GM12878 (cell line): ENCODE measurements at regions not wholly inside any gene's neighbourhood (a gene's known extent, or its start where the extent isn't known, plus 50 kb on each side); places are given as distances from the start of the nearest gene placed in this dataset.
A peak's percentile ranks its signal among the peaks of the same experiment; 100 is the strongest.

Experiments used
- FOS ChIP-seq: IDR thresholded peaks from 3 replicates; pipeline ENCODE4 v1.6.1; 2011; ENCODE audit warnings: borderline replicate concordance; ENCODE audit not compliant: insufficient read length; ENCODE audit errors: extremely low read depth
- MEF2B ChIP-seq: fragments of 450-650 bp; IDR thresholded peaks from 2 replicates; pipeline ENCODE4 v1.6.1; 2018; ENCODE audit warnings: mild to moderate bottlenecking, moderate library complexity; ENCODE audit not compliant: partially characterized antibody, poor library complexity, severe bottlenecking
- MLLT1 ChIP-seq: fragments of 450-650 bp; IDR thresholded peaks from 2 replicates; pipeline ENCODE4 v1.6.1; 2016; ENCODE audit warnings: mild to moderate bottlenecking
- MTA3 ChIP-seq: IDR thresholded peaks from 2 replicates; pipeline ENCODE4 v1.6.1; 2012; ENCODE audit warnings: low read length, inconsistent platforms, borderline replicate concordance
- RELA ChIP-seq: fragments of 450-650 bp; IDR thresholded peaks from 2 replicates; pipeline ENCODE4 v1.8.0; 2014; ENCODE audit warnings: borderline replicate concordance; ENCODE audit not compliant: partially characterized antibody
- SMAD5 ChIP-seq: IDR thresholded peaks from 2 replicates; pipeline ENCODE4 v1.6.1; 2016; ENCODE audit warnings: antibody characterized with exemption, low read depth
- ZBTB4 ChIP-seq: fragments of 450-650 bp; formaldehyde crosslinking; IDR thresholded peaks from 2 replicates; pipeline ENCODE4 v1.4.0; 2022; ENCODE audit warnings: mild to moderate bottlenecking, moderate library complexity
- TF ChIP-seq, protein P1 (sequence below): fragments of 450-650 bp; formaldehyde crosslinking; IDR thresholded peaks from 2 replicates; pipeline ENCODE4 v1.4.0; 2020; ENCODE audit warnings: mild to moderate bottlenecking, moderate library complexity
- TF ChIP-seq, protein P2 (sequence below): fragments of 450-650 bp; IDR thresholded peaks from 2 replicates; pipeline ENCODE4 v1.6.1; 2014; ENCODE audit warnings: mild to moderate bottlenecking
- TF ChIP-seq, protein P3 (sequence below): fragments of 450-650 bp; IDR thresholded peaks from 2 replicates; pipeline ENCODE4 v1.6.1; 2018; ENCODE audit warnings: mild to moderate bottlenecking, low read depth, moderate library complexity; ENCODE audit not compliant: partially characterized antibody

DNA sequence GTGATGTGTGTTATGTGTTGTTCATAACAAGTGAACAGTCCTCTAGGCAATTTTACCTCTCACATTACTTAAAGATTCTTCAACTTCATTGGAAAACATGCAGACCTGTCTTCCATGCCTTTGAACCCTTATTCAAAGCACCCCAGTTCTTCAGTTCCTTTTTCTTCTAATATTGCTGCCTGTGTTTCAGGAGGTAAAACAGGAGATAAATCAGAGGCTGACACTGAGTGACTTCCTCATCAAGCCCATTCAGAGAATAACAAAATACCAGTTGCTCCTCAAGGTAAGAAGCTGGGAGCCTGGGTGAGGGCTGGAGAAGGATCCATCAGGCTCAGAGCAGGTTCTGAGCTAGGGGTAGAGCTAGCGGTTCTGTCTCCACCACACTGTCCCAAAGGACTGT is 71.1 kb upstream of the UMPS start (continued):
- TF ChIP-seq FOS (no peak), MTA3 (no peak), RELA (no peak), MLLT1 (no peak), ZBTB4 (no peak), SMAD5 (no peak), MEF2B (peak; percentile 63)
- TF ChIP-seq, protein P1, sequence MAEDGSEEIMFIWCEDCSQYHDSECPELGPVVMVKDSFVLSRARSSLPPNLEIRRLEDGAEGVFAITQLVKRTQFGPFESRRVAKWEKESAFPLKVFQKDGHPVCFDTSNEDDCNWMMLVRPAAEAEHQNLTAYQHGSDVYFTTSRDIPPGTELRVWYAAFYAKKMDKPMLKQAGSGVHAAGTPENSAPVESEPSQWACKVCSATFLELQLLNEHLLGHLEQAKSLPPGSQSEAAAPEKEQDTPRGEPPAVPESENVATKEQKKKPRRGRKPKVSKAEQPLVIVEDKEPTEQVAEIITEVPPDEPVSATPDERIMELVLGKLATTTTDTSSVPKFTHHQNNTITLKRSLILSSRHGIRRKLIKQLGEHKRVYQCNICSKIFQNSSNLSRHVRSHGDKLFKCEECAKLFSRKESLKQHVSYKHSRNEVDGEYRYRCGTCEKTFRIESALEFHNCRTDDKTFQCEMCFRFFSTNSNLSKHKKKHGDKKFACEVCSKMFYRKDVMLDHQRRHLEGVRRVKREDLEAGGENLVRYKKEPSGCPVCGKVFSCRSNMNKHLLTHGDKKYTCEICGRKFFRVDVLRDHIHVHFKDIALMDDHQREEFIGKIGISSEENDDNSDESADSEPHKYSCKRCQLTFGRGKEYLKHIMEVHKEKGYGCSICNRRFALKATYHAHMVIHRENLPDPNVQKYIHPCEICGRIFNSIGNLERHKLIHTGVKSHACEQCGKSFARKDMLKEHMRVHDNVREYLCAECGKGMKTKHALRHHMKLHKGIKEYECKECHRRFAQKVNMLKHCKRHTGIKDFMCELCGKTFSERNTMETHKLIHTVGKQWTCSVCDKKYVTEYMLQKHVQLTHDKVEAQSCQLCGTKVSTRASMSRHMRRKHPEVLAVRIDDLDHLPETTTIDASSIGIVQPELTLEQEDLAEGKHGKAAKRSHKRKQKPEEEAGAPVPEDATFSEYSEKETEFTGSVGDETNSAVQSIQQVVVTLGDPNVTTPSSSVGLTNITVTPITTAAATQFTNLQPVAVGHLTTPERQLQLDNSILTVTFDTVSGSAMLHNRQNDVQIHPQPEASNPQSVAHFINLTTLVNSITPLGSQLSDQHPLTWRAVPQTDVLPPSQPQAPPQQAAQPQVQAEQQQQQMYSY (CRISPR knock-in tag): no peak
- TF ChIP-seq, protein P2, sequence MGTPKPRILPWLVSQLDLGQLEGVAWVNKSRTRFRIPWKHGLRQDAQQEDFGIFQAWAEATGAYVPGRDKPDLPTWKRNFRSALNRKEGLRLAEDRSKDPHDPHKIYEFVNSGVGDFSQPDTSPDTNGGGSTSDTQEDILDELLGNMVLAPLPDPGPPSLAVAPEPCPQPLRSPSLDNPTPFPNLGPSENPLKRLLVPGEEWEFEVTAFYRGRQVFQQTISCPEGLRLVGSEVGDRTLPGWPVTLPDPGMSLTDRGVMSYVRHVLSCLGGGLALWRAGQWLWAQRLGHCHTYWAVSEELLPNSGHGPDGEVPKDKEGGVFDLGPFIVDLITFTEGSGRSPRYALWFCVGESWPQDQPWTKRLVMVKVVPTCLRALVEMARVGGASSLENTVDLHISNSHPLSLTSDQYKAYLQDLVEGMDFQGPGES: no peak
- TF ChIP-seq, protein P3, sequence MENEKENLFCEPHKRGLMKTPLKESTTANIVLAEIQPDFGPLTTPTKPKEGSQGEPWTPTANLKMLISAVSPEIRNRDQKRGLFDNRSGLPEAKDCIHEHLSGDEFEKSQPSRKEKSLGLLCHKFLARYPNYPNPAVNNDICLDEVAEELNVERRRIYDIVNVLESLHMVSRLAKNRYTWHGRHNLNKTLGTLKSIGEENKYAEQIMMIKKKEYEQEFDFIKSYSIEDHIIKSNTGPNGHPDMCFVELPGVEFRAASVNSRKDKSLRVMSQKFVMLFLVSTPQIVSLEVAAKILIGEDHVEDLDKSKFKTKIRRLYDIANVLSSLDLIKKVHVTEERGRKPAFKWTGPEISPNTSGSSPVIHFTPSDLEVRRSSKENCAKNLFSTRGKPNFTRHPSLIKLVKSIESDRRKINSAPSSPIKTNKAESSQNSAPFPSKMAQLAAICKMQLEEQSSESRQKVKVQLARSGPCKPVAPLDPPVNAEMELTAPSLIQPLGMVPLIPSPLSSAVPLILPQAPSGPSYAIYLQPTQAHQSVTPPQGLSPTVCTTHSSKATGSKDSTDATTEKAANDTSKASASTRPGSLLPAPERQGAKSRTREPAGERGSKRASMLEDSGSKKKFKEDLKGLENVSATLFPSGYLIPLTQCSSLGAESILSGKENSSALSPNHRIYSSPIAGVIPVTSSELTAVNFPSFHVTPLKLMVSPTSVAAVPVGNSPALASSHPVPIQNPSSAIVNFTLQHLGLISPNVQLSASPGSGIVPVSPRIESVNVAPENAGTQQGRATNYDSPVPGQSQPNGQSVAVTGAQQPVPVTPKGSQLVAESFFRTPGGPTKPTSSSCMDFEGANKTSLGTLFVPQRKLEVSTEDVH: no peak
